Testis (tissue), 2 donors: ENCODE measurements at regions not wholly inside any gene's neighbourhood (a gene's known extent, or its start where the extent isn't known, plus 50 kb on each side); places are given as distances from the start of the nearest gene placed in this dataset.

Experiments used
- DNase-seq: peaks from one replicate; pipeline ENCODE4 v3.0.0-alpha.2; 2019
- H3K27ac ChIP-seq, 2 donors: fragments of 200-600 bp; sonication (generic); one replicate each; pipeline ENCODE4 v1.5.1; 2019
- H3K27me3 ChIP-seq: fragments of 200-600 bp; sonication (generic); one replicate; pipeline ENCODE4 v1.5.1; 2019
- H3K36me3 ChIP-seq: fragments of 200-600 bp; sonication (generic); one replicate; pipeline ENCODE4 v1.5.1; 2017; ENCODE audit warnings: low read depth; ENCODE audit errors: missing control alignments
- H3K4me1 ChIP-seq: fragments of 200-600 bp; sonication (generic); one replicate; pipeline ENCODE4 v1.5.1; 2019
- H3K4me3 ChIP-seq, 2 donors: fragments of 200-600 bp; sonication (generic); one replicate each; pipeline ENCODE4 v1.5.1; 2017 to 2019
- H3K9me3 ChIP-seq: fragments of 200-600 bp; sonication (generic); one replicate; pipeline ENCODE4 v1.5.1; 2017
- CTCF ChIP-seq, 3 experiments: fragments of 450-650 bp in 2 of 3; fragments of 200-600 bp in 1 of 3; sonication (generic) in 1 of 3; IDR thresholded peaks; one replicate each; pipeline ENCODE4 v1.5.1; 2016 to 2019; ENCODE audit warnings: antibody characterized with exemption in 3 of 3, mild to moderate bottlenecking in 2 of 3, moderate library complexity in 1 of 3
- POLR2A ChIP-seq: fragments of 450-650 bp; IDR thresholded peaks from one replicate; pipeline ENCODE4 v1.6.1; 2017; ENCODE audit warnings: antibody characterized with exemption, mild to moderate bottlenecking, moderate library complexity
- WGBS, 2 donors: methylation state at CpG; one replicate each; pipeline ENCODE4 v1.1.5; 2018; 5-methylcytosine and 5-hydroxymethylcytosine counted together
- intact Hi-C: fragments of 100-400 bp; cut with DNase I; formaldehyde crosslinking; loops from one replicate; pipeline ENCODE4 v1.15.1; 2023; ENCODE audit warnings: low total_unique reads

- Histone ChIP-seq H3K27ac (no peak overlapping the region), H3K27me3 (no peaks in the 10 kb centered on the region), H3K9me3 (no peaks in the 10 kb centered on the region), H3K36me3 (no peaks in the 10 kb centered on the region), H3K4me1 (no peaks in the 10 kb centered on the region), H3K4me3 (no peak overlapping the region)
- intact Hi-C loops: no loop called here
- TF ChIP-seq CTCF (IDR thresholded peaks at IDR 0.05) (no peak), POLR2A (no peak)
- no peak for DNase-seq
- WGBS, 2 donors: 91 to 94% methylated on average over 2 of the region's 2 CpGs
Observed at GRCh38 chr21:25506261-25506660, 101.0 kb downstream of the MRPL39 start.

GRCh38 chr21:25503981-25504380 is 103.3 kb downstream of the MRPL39 start:
- intact Hi-C loops: no loop called here
- TF ChIP-seq CTCF (IDR thresholded peaks at IDR 0.05): no peak
- TF ChIP-seq POLR2A: no peak
- WGBS, 2 donors: 97 to 100% methylated on average over 1 of the region's 1 CpG

GRCh38 chr21:25501996-25502665 is 105.2 kb downstream of the MRPL39 start:
- Histone ChIP-seq H3K27ac (no peak overlapping the region), H3K4me3 (no peak overlapping the region), H3K27me3 (no peaks in the 10 kb centered on the region), H3K4me1 (no peaks in the 10 kb centered on the region), H3K9me3 (no peaks in the 10 kb centered on the region), H3K36me3 (no peaks in the 10 kb centered on the region)
- no peak for TF ChIP-seq CTCF (IDR thresholded peaks at IDR 0.05)
- TF ChIP-seq POLR2A: no peak
- intact Hi-C loops: no loop called here
- 55 to 71% methylated on average over 1 of the region's 1 CpG for WGBS, 2 donors
- no peak for DNase-seq

More at GRCh38 chr21:25503981-25504380, 103.3 kb downstream of the MRPL39 start:
- H3K9me3 ChIP-seq: no peaks in the 10 kb centered on the region
- no peaks in the 10 kb centered on the region for H3K27me3 ChIP-seq
- DNase-seq: no peak
- H3K4me3 ChIP-seq: no peak overlapping the region
- no peaks in the 10 kb centered on the region for H3K4me1 ChIP-seq
- no peak overlapping the region for H3K27ac ChIP-seq
- H3K36me3 ChIP-seq: no peaks in the 10 kb centered on the region

- DNase-seq: no peak
- TF ChIP-seq CTCF (IDR thresholded peaks at IDR 0.05): no peak
- no peak for TF ChIP-seq POLR2A
- H3K4me1 ChIP-seq: no peaks in the 10 kb centered on the region
- no peaks in the 10 kb centered on the region for H3K9me3 ChIP-seq
- H3K27me3 ChIP-seq: no peaks in the 10 kb centered on the region
- no peak overlapping the region for H3K27ac ChIP-seq
- intact Hi-C loops: no loop called here
- WGBS, 2 donors: 72 to 76% methylated on average over 2 of the region's 2 CpGs
- H3K4me3 ChIP-seq: no peak overlapping the region
- no peaks in the 10 kb centered on the region for H3K36me3 ChIP-seq
Observed at GRCh38 chr21:25501462-25501861, 105.8 kb downstream of the MRPL39 start.

- intact Hi-C loops: no loop called here
- WGBS, 2 donors: 64 to 79% methylated on average over 2 of the region's 2 CpGs
Observed at GRCh38 chr21:25500598-25500997, 106.7 kb downstream of the MRPL39 start.

More at GRCh38 chr21:25500598-25500997, 106.7 kb downstream of the MRPL39 start:
- no peak for DNase-seq
- Histone ChIP-seq H3K4me3 (no peak overlapping the region), H3K4me1 (no peaks in the 10 kb centered on the region), H3K9me3 (no peaks in the 10 kb centered on the region), H3K36me3 (no peaks in the 10 kb centered on the region), H3K27me3 (no peaks in the 10 kb centered on the region), H3K27ac (no peak overlapping the region)
- no peak for TF ChIP-seq CTCF (IDR thresholded peaks at IDR 0.05)
